ENCODE measurements at regions not wholly inside any gene's neighbourhood (a gene's known extent, or its start where the extent isn't known, plus 50 kb on each side); places are given as distances from the start of the nearest gene placed in this dataset.
"Not testable (repeated sequence)": the region's sequence is repeated elsewhere in the genome, so short reads cannot be mapped to it uniquely, and the experiment has no call there.

GRCh38 chr6:40671001-40671693 is 84.0 kb upstream of the LRFN2 start:
- no peak overlapping the region for H3K4me3 ChIP-seq (ENCODE audit: insufficient read depth, low read depth, low read length, poor library complexity, severe bottlenecking)
- DNase-seq: no peak
- no peaks in the 10 kb centered on the region for H3K9me3 ChIP-seq (ENCODE audit: control insufficient read depth, low read length)
- no peaks in the 10 kb centered on the region for H3K36me3 ChIP-seq (ENCODE audit: control insufficient read depth, insufficient read depth, low read length)
- H3K27ac ChIP-seq (ENCODE audit: insufficient read depth, low read length, poor library complexity, severe bottlenecking): no peak overlapping the region
- H3K27me3 ChIP-seq (replicated peaks; ENCODE audit: control insufficient read depth, insufficient read depth, low read length, poor library complexity, severe bottlenecking): no peaks in the 10 kb centered on the region
- H3K4me1 ChIP-seq (ENCODE audit: control insufficient read depth, insufficient read depth, low read length, poor library complexity, severe bottlenecking): no peaks in the 10 kb centered on the region

GRCh38 chr6:40669343-40669742 is 82.2 kb upstream of the LRFN2 start:
- H3K4me3 ChIP-seq (ENCODE audit: insufficient read depth, low read depth, low read length, poor library complexity, severe bottlenecking): no peak overlapping the region
- no peak overlapping the region for H3K27ac ChIP-seq (ENCODE audit: insufficient read depth, low read length, poor library complexity, severe bottlenecking)
- no peaks in the 10 kb centered on the region for H3K4me1 ChIP-seq (ENCODE audit: control insufficient read depth, insufficient read depth, low read length, poor library complexity, severe bottlenecking)
- no peak for DNase-seq
- H3K36me3 ChIP-seq (ENCODE audit: control insufficient read depth, insufficient read depth, low read length): no peaks in the 10 kb centered on the region
- H3K9me3 ChIP-seq (ENCODE audit: control insufficient read depth, low read length): peaks cover 8% of the 10 kb centered on the region
- H3K27me3 ChIP-seq (replicated peaks; ENCODE audit: control insufficient read depth, insufficient read depth, low read length, poor library complexity, severe bottlenecking): no peaks in the 10 kb centered on the region

GRCh38 chr6:40668203-40668602 is 81.0 kb upstream of the LRFN2 start:
- H3K4me1 ChIP-seq (ENCODE audit: control insufficient read depth, insufficient read depth, low read length, poor library complexity, severe bottlenecking): no peaks in the 10 kb centered on the region

GRCh38 chr6:40666530-40666929 is 79.4 kb upstream of the LRFN2 start:
- Histone ChIP-seq H3K36me3 (ENCODE audit: control insufficient read depth, insufficient read depth, low read length) (no peaks in the 10 kb centered on the region), H3K4me3 (ENCODE audit: insufficient read depth, low read depth, low read length, poor library complexity, severe bottlenecking) (no peak overlapping the region), H3K27me3 (replicated peaks; ENCODE audit: control insufficient read depth, insufficient read depth, low read length, poor library complexity, severe bottlenecking) (no peaks in the 10 kb centered on the region), H3K9me3 (ENCODE audit: control insufficient read depth, low read length) (peaks cover 15% of the 10 kb centered on the region), H3K4me1 (ENCODE audit: control insufficient read depth, insufficient read depth, low read length, poor library complexity, severe bottlenecking) (no peaks in the 10 kb centered on the region), H3K27ac (ENCODE audit: insufficient read depth, low read length, poor library complexity, severe bottlenecking) (no peak overlapping the region)
- no peak for DNase-seq

More at GRCh38 chr6:40668203-40668602, 81.0 kb upstream of the LRFN2 start:
- H3K27ac ChIP-seq (ENCODE audit: insufficient read depth, low read length, poor library complexity, severe bottlenecking): no peak overlapping the region
- H3K36me3 ChIP-seq (ENCODE audit: control insufficient read depth, insufficient read depth, low read length): no peaks in the 10 kb centered on the region
- DNase-seq: no peak
- peaks cover 15% of the 10 kb centered on the region for H3K9me3 ChIP-seq (ENCODE audit: control insufficient read depth, low read length)
- no peak overlapping the region for H3K4me3 ChIP-seq (ENCODE audit: insufficient read depth, low read depth, low read length, poor library complexity, severe bottlenecking)
- H3K27me3 ChIP-seq (replicated peaks; ENCODE audit: control insufficient read depth, insufficient read depth, low read length, poor library complexity, severe bottlenecking): no peaks in the 10 kb centered on the region

- H3K27me3 ChIP-seq (replicated peaks; ENCODE audit: control insufficient read depth, insufficient read depth, low read length, poor library complexity, severe bottlenecking): no peaks in the 10 kb centered on the region
- no peaks in the 10 kb centered on the region for H3K36me3 ChIP-seq (ENCODE audit: control insufficient read depth, insufficient read depth, low read length)
- H3K4me3 ChIP-seq (ENCODE audit: insufficient read depth, low read depth, low read length, poor library complexity, severe bottlenecking): no peak overlapping the region
- DNase-seq: no peak
- peaks cover 15% of the 10 kb centered on the region for H3K9me3 ChIP-seq (ENCODE audit: control insufficient read depth, low read length)
- no peak overlapping the region for H3K27ac ChIP-seq (ENCODE audit: insufficient read depth, low read length, poor library complexity, severe bottlenecking)
- no peaks in the 10 kb centered on the region for H3K4me1 ChIP-seq (ENCODE audit: control insufficient read depth, insufficient read depth, low read length, poor library complexity, severe bottlenecking)
These were observed 74.6 kb upstream of the LRFN2 start for GRCh38 chr6:40661726-40662125.

GRCh38 chr6:40656772-40657171 is 69.6 kb upstream of the LRFN2 start:
- not testable (repeated sequence) for H3K4me3 ChIP-seq (ENCODE audit: insufficient read depth, low read depth, low read length, poor library complexity, severe bottlenecking); H3K4me1 ChIP-seq (ENCODE audit: control insufficient read depth, insufficient read depth, low read length, poor library complexity, severe bottlenecking); H3K27ac ChIP-seq (ENCODE audit: insufficient read depth, low read length, poor library complexity, severe bottlenecking); DNase-seq; H3K36me3 ChIP-seq (ENCODE audit: control insufficient read depth, insufficient read depth, low read length); H3K9me3 ChIP-seq (ENCODE audit: control insufficient read depth, low read length); H3K27me3 ChIP-seq (replicated peaks; ENCODE audit: control insufficient read depth, insufficient read depth, low read length, poor library complexity, severe bottlenecking)

- no peak overlapping the region for H3K4me3 ChIP-seq (ENCODE audit: insufficient read depth, low read depth, low read length, poor library complexity, severe bottlenecking)
- no peak overlapping the region for H3K27ac ChIP-seq (ENCODE audit: insufficient read depth, low read length, poor library complexity, severe bottlenecking)
- no peaks in the 10 kb centered on the region for H3K27me3 ChIP-seq (replicated peaks; ENCODE audit: control insufficient read depth, insufficient read depth, low read length, poor library complexity, severe bottlenecking)
- no peaks in the 10 kb centered on the region for H3K9me3 ChIP-seq (ENCODE audit: control insufficient read depth, low read length)
- no peak for DNase-seq
- no peaks in the 10 kb centered on the region for H3K36me3 ChIP-seq (ENCODE audit: control insufficient read depth, insufficient read depth, low read length)
- H3K4me1 ChIP-seq (ENCODE audit: control insufficient read depth, insufficient read depth, low read length, poor library complexity, severe bottlenecking): no peaks in the 10 kb centered on the region
These were observed 67.7 kb upstream of the LRFN2 start for GRCh38 chr6:40654828-40655227.

- H3K9me3 ChIP-seq (ENCODE audit: control insufficient read depth, low read length): no peaks in the 10 kb centered on the region
- no peaks in the 10 kb centered on the region for H3K27me3 ChIP-seq (replicated peaks; ENCODE audit: control insufficient read depth, insufficient read depth, low read length, poor library complexity, severe bottlenecking)
- no peak for DNase-seq
- H3K4me1 ChIP-seq (ENCODE audit: control insufficient read depth, insufficient read depth, low read length, poor library complexity, severe bottlenecking): no peaks in the 10 kb centered on the region
- no peaks in the 10 kb centered on the region for H3K36me3 ChIP-seq (ENCODE audit: control insufficient read depth, insufficient read depth, low read length)
- H3K27ac ChIP-seq (ENCODE audit: insufficient read depth, low read length, poor library complexity, severe bottlenecking): no peak overlapping the region
- no peak overlapping the region for H3K4me3 ChIP-seq (ENCODE audit: insufficient read depth, low read depth, low read length, poor library complexity, severe bottlenecking)
These were observed 57.9 kb upstream of the LRFN2 start for GRCh38 chr6:40645043-40645442.

GRCh38 chr6:40642837-40643236 is 55.7 kb upstream of the LRFN2 start:
- H3K9me3 ChIP-seq (ENCODE audit: control insufficient read depth, low read length): no peaks in the 10 kb centered on the region
- no peaks in the 10 kb centered on the region for H3K4me1 ChIP-seq (ENCODE audit: control insufficient read depth, insufficient read depth, low read length, poor library complexity, severe bottlenecking)
- no peak for DNase-seq
- H3K36me3 ChIP-seq (ENCODE audit: control insufficient read depth, insufficient read depth, low read length): no peaks in the 10 kb centered on the region
- no peak overlapping the region for H3K4me3 ChIP-seq (ENCODE audit: insufficient read depth, low read depth, low read length, poor library complexity, severe bottlenecking)
- no peak overlapping the region for H3K27ac ChIP-seq (ENCODE audit: insufficient read depth, low read length, poor library complexity, severe bottlenecking)
- no peaks in the 10 kb centered on the region for H3K27me3 ChIP-seq (replicated peaks; ENCODE audit: control insufficient read depth, insufficient read depth, low read length, poor library complexity, severe bottlenecking)

GRCh38 chr6:40642190-40642589 is 55.0 kb upstream of the LRFN2 start:
- no peak overlapping the region for H3K27ac ChIP-seq (ENCODE audit: insufficient read depth, low read length, poor library complexity, severe bottlenecking)
- H3K4me3 ChIP-seq (ENCODE audit: insufficient read depth, low read depth, low read length, poor library complexity, severe bottlenecking): no peak overlapping the region
- H3K4me1 ChIP-seq (ENCODE audit: control insufficient read depth, insufficient read depth, low read length, poor library complexity, severe bottlenecking): no peaks in the 10 kb centered on the region
- no peaks in the 10 kb centered on the region for H3K36me3 ChIP-seq (ENCODE audit: control insufficient read depth, insufficient read depth, low read length)
- no peak for DNase-seq
- H3K9me3 ChIP-seq (ENCODE audit: control insufficient read depth, low read length): no peaks in the 10 kb centered on the region
- no peaks in the 10 kb centered on the region for H3K27me3 ChIP-seq (replicated peaks; ENCODE audit: control insufficient read depth, insufficient read depth, low read length, poor library complexity, severe bottlenecking)
